ENCODE measurements at regions not wholly inside any gene's neighbourhood (a gene's known extent, or its start where the extent isn't known, plus 50 kb on each side); places are given as distances from the start of the nearest gene placed in this dataset.

- CTCF ChIA-PET = no interaction called here
These were observed 142.8 kb downstream of the ETS2 start for GRCh38 chr21:38948377-38949069.

More at GRCh38 chr21:38948377-38949069, 142.8 kb downstream of the ETS2 start:
- Histone ChIP-seq H3K9me3 (replicated peaks; ENCODE audit: control insufficient read depth, insufficient read depth, low read length) (no peaks in the 10 kb centered on the region; the same call in 2 of the 3 replicates), H3K4me2 (ENCODE audit: control insufficient read depth, insufficient read depth) (no peak overlapping the region), H3K4me3 (no peak overlapping the region), H3K9ac (ENCODE audit: control insufficient read depth, insufficient read depth, low read length) (no peak overlapping the region), H3K4me1 (ENCODE audit: control insufficient read depth, insufficient read depth, low read length) (no peaks in the 10 kb centered on the region), H4K20me1 (ENCODE audit: control insufficient read depth, insufficient read depth) (no peaks in the 10 kb centered on the region), H3K27ac (ENCODE audit: control insufficient read depth, insufficient read depth) (no peak overlapping the region), H3K36me3 (ENCODE audit: control insufficient read depth in 2 of 2, insufficient read depth in 2 of 2, low read length in 1 of 2) (no peaks in the 10 kb centered on the region), H3K79me2 (ENCODE audit: control insufficient read depth, insufficient read depth, low read length) (no peaks in the 10 kb centered on the region), H2AFZ (ENCODE audit: control insufficient read depth, low read depth, low read length) (no peak overlapping the region), H3K27me3 (replicated peaks in 1 of 2; ENCODE audit: control insufficient read depth in 2 of 2, insufficient read depth in 2 of 2, low read length in 1 of 2) (no peaks in the 10 kb centered on the region)
- POLR2A ChIA-PET = no interaction called here
- in situ Hi-C loops (cut with MboI) (no loop called here), intact Hi-C loops (cut with micrococcal nuclease; ENCODE audit: unreplicated experiment) (no loop called here)
- RAD21 ChIA-PET (ENCODE audit: unreplicated experiment) = no interaction called here
- TF ChIP-seq CBFB (IDR thresholded peaks at IDR 0.05; ENCODE audit: low read depth) = no peak
- TF ChIP-seq CUX1 (IDR thresholded peaks at IDR 0.05; ENCODE audit: insufficient replicate concordance, low read depth, low read length) = no peak
- TF ChIP-seq MTA2 (IDR thresholded peaks at IDR 0.05; ENCODE audit: low read depth) = no peak
- no peak for TF ChIP-seq RCOR1 (conservative IDR thresholded peaks at IDR 0.05; ENCODE audit: low read depth, low read length)
- TF ChIP-seq BCL11A (IDR thresholded peaks at IDR 0.05; ENCODE audit: low read depth, low read length) = no peak
- no peak for TF ChIP-seq TARDBP (IDR thresholded peaks at IDR 0.05; ENCODE audit: borderline replicate concordance)
- TF ChIP-seq BCLAF1 (IDR thresholded peaks at IDR 0.05) = no peak
- no peak for TF ChIP-seq FOS (IDR thresholded peaks at IDR 0.05; ENCODE audit: borderline replicate concordance, extremely low read depth, insufficient read length)
- no peak for TF ChIP-seq SRF (IDR thresholded peaks at IDR 0.05; ENCODE audit: low read depth in 2 of 2, low read length in 2 of 2)
- TF ChIP-seq ATF2 (IDR thresholded peaks at IDR 0.05; ENCODE audit: low read length) = no peak
- no peak for TF ChIP-seq SP1 (IDR thresholded peaks at IDR 0.05; ENCODE audit: low read depth, low read length)
- no peak for FAIRE-seq
- SMC1A ChIA-PET (ENCODE audit: uncharacterized antibody, unreplicated experiment) = interaction anchor here (1.1 kb wide), 1 partner anchor 141 kb away, joined by 3 read pairs; no protein-coding TSS in a partner anchor
- DNase-seq (ENCODE audit: low read depth, low spot score) = no peak
- 13% methylated on average over 4 of the region's 4 CpGs for WGBS (ENCODE audit: insufficient coverage, insufficient replicate concordance, low lambda C conversion rate, missing lambda C conversion rate)
- no TSS peak for BruUV-seq (replicated peaks)
- ATAC-seq = no peak

All from GM12878 (cell line).